GM12875 (cell line): ENCODE measurements at regions not wholly inside any gene's neighbourhood (a gene's known extent, or its start where the extent isn't known, plus 50 kb on each side); places are given as distances from the start of the nearest gene placed in this dataset.

Experiments
- H3K4me3 ChIP-seq: one replicate; pipeline ENCODE4 v1.5.1; 2011; ENCODE audit warnings: low read depth, low read length, control low read depth
- TF ChIP-seq, protein P1 (sequence below): IDR thresholded peaks from 2 replicates; pipeline ENCODE4 v1.5.1; 2011; ENCODE audit warnings: low read depth, mild to moderate bottlenecking, control low read depth, inconsistent platforms, low read length, moderate library complexity, borderline replicate concordance; ENCODE audit not compliant: insufficient read depth

DNA sequence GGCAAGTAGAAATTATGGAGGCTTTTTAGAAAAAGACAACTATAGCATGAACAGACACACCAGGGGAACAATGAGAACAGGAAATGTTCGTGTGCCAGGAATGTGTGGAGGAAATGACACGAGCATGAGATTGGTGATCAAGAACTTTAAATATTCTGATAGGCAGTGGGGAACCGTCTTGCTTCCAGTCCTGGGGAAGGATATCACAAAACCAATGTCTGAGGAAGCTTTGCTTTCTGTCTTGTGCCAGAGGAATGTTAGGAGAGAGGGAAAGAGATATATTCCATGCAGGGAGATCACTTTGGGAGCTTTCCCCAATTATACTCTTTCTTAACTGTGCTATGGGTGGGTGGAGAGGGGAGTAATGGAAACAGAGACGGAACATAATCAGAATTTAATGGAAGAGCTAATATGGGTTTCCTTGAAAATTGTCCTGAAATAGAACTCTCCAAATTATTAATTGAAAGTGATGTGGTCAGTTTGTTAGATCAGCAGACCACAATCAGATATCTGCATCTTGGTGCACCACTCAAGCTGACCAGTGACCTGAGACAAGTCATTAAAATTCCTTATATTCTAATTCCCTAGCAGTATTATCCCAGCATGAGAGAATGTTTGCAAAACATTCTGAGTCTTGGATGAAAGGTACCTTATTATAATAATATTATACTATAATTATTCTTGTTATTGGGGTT, 178.2 kb downstream of the SOX4 start:
- TF ChIP-seq, protein P1, sequence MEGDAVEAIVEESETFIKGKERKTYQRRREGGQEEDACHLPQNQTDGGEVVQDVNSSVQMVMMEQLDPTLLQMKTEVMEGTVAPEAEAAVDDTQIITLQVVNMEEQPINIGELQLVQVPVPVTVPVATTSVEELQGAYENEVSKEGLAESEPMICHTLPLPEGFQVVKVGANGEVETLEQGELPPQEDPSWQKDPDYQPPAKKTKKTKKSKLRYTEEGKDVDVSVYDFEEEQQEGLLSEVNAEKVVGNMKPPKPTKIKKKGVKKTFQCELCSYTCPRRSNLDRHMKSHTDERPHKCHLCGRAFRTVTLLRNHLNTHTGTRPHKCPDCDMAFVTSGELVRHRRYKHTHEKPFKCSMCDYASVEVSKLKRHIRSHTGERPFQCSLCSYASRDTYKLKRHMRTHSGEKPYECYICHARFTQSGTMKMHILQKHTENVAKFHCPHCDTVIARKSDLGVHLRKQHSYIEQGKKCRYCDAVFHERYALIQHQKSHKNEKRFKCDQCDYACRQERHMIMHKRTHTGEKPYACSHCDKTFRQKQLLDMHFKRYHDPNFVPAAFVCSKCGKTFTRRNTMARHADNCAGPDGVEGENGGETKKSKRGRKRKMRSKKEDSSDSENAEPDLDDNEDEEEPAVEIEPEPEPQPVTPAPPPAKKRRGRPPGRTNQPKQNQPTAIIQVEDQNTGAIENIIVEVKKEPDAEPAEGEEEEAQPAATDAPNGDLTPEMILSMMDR = no peak
- H3K4me3 ChIP-seq = no peak overlapping the region

DNA sequence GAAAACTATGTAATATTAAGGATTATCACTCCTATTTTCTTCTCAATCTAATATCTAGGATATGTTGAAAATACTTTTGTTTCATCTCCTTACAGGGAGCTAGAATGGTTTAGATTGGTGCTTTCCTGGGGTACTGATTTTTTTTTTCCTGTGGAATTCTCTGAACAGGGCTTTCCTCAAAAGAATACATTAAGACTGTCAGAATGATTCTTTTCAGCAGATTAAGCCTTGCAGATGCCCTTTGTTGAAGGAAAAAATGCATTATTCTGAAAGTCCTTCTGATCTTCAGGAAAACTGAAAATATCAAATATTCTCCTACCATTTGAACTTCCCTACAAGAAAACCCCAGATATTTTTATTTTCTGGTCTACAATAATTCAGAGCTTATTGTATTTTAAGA, 178.9 kb downstream of the SOX4 start:
- TF ChIP-seq, protein P1 = no peak
- no peak overlapping the region for H3K4me3 ChIP-seq

DNA sequence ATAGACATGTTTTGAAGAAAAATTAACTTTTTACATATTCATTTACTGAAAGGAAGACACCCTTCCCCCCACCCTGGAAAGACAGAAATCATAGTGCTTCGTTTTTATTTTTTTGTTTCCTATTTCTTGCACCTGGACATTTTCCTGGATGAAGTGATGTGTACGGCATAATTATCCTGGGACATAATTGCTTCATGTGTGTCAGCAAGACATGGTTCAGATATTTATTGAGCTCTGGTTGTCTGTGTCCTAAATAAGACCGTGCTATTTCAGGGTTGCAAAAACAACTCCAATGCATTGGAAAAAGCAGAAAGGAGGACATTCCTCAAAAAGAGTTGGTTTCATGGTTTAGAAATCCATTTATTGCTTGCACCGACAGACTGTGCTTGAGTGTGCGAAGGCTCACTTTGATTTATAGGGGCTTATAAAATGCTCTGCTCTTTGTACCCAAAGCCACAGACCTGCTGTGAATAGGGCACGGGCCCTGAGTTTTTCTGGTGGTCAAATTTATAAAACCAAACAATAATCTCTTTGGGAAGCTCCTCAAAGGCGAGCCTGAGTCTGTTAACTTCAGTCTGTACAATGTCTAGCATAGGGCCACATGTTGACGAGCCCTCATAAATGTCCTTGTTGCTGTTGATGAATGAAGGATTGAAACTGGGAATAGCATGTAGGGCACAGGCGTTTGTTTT, 179.5 kb downstream of the SOX4 start:
- TF ChIP-seq, protein P1 = no peak
- H3K4me3 ChIP-seq = no peak overlapping the region

DNA sequence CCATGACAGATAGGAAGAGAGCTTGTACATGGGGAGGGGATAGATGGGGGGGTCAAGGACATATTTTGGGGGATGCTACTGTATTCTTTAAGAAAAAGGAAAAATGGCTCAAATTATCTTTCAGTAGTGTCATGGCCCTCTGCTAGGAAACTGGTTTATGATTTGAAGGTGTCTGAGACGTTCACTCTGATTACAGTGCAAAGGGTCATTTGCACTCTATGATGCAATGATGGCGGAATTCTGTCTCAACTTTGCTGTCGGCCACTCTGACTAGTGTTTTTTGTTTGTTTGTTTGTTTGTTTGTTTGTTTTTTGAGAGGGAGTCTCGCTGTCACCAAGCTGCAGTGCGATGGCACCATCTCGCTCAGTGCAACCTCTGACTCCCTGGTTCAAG, 180.0 kb downstream of the SOX4 start:
- TF ChIP-seq, protein P1 = no peak
- H3K4me3 ChIP-seq = no peak overlapping the region

DNA sequence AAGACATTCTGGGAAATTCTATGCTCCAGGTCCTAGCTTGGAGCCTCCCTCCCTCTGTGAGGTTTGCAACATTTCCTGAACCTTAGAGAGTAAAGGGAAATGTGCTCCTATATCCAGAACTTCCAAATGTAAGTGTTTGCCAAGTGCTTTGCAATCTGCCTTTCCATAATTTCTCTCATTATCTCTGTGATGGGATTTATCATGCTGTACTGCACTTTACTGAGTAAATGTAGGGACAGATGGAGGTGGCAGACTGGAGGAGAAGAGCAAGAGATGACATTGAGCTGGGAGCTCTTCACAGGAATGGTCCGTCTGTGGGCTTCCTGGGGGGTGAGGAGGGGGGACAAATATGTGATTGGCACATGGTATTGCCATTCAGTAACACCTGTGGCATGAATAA, 184.3 kb downstream of the SOX4 start:
- H3K4me3 ChIP-seq = no peak overlapping the region
- TF ChIP-seq, protein P1 = no peak

DNA sequence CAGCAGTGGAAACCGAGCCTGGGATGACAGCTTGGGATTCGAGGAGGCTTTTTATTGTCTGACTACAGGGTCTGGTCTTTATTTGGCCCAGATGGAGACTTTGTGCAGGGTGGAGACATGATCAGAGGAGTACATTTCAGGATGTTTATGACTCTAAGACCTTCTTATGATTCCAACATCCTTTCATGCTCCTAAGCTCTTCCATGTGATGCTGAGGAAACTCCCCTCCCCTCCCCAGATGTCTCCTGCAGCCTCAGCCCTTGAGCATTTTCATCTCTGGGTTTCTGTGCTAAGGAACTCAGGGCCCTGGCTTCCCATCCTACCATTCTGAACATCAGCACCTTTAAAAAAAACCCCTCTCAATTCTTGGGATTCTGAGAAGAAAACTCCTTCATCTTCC, 186.6 kb downstream of the SOX4 start:
- H3K4me3 ChIP-seq = no peak overlapping the region
- TF ChIP-seq, protein P1 = no peak

DNA sequence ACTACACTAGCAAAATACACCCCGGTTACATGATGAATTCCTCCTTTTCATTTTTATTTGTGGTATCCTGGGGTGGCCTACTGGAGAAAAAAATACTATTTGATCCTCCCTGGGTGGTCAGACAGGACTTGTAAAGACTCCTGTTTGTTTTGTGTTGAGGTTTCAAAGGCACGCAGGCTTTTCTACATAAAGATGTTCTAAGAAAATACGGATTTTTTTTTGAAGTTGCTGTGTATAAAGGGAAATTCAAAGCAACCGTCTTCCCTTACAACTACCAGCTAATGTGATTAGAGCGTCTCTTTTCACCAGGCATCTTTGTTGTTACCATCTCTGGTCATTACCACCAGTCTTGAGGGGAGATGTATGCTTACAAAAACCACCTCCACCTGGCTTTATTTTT, 187.1 kb downstream of the SOX4 start:
- TF ChIP-seq, protein P1 = no peak
- no peak overlapping the region for H3K4me3 ChIP-seq
